ENCODE measurements at regions not wholly inside any gene's neighbourhood (a gene's known extent, or its start where the extent isn't known, plus 50 kb on each side); places are given as distances from the start of the nearest gene placed in this dataset.
"Not testable (repeated sequence)": the region's sequence is repeated elsewhere in the genome, so short reads cannot be mapped to it uniquely, and the experiment has no call there.

DNA sequence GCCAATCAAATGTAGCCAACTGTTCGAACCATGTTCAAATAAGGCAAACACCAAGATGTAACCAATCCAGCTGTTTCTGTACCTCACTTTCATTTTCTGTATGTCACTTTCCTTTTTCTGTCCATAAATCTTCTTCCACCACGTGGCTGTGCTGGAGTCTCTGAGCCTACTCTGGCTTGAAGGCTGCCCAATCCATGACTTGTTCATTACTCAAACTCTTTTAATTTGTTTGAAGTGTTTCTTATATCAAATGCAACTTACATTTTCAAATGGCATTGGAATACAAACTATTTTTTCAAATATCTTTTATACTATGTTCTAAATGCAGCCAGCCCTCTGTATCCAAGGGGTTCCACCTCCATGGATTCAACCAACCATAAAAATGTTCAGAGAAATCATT, 245.6 kb upstream of the RFC3 start:
- H3K4me1 ChIP-seq (ENCODE audit: control insufficient read depth, insufficient read depth, low read length); H3K36me3 ChIP-seq (ENCODE audit: control insufficient read depth, insufficient read depth, low read length); H3K27ac ChIP-seq (ENCODE audit: low read length); H3K9me3 ChIP-seq (replicated peaks; ENCODE audit: control insufficient read depth, low read depth, low read length); H3K27me3 ChIP-seq (ENCODE audit: control insufficient read depth, insufficient read depth, low read length); DNase-seq; H3K4me3 ChIP-seq (ENCODE audit: low read length): not testable (repeated sequence)
- 67% methylated on average over 1 of the region's 2 CpGs for WGBS (ENCODE audit: insufficient coverage)

- H3K9me3 ChIP-seq (replicated peaks; ENCODE audit: control insufficient read depth, low read depth, low read length): no peaks in the 10 kb centered on the region
- no peak overlapping the region for H3K27ac ChIP-seq (ENCODE audit: low read length)
- no peak overlapping the region for H3K4me3 ChIP-seq (ENCODE audit: low read length)
- H3K27me3 ChIP-seq (ENCODE audit: control insufficient read depth, insufficient read depth, low read length): no peaks in the 10 kb centered on the region
- DNase-seq: no peak
- no peaks in the 10 kb centered on the region for H3K36me3 ChIP-seq (ENCODE audit: control insufficient read depth, insufficient read depth, low read length)
- WGBS (ENCODE audit: insufficient coverage): no CpG with 5 or more reads among the region's 1 CpG
- no peaks in the 10 kb centered on the region for H3K4me1 ChIP-seq (ENCODE audit: control insufficient read depth, insufficient read depth, low read length)
These were observed 242.6 kb upstream of the RFC3 start for GRCh38 chr13:33575378-33575777.

GRCh38 chr13:33577007-33577406, 240.9 kb upstream of the RFC3 start:
- no peak overlapping the region for H3K4me3 ChIP-seq (ENCODE audit: low read length)
- no peaks in the 10 kb centered on the region for H3K9me3 ChIP-seq (replicated peaks; ENCODE audit: control insufficient read depth, low read depth, low read length)
- H3K4me1 ChIP-seq (ENCODE audit: control insufficient read depth, insufficient read depth, low read length): no peaks in the 10 kb centered on the region
- no peaks in the 10 kb centered on the region for H3K36me3 ChIP-seq (ENCODE audit: control insufficient read depth, insufficient read depth, low read length)
- no CpG with 5 or more reads among the region's 2 CpGs for WGBS (ENCODE audit: insufficient coverage)
- no peak for DNase-seq
- no peaks in the 10 kb centered on the region for H3K27me3 ChIP-seq (ENCODE audit: control insufficient read depth, insufficient read depth, low read length)
- no peak overlapping the region for H3K27ac ChIP-seq (ENCODE audit: low read length)

DNA sequence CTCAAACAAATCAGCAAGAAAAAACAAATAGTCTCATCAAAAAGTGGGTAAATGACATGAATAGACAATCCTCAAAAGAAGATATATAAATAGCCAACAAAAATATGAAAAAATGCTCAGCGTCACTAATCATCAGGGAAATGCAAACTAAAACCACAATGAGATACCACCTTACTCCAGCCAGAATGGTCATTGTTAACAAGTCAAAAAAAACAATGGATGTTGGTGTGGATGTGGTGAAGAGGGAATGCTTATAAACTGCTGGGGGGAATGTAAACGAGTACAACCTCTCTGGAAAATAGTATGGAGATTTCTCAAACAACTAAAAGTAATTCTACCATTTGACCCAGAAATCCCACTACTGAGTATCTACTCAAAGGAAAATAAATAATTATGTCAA, 239.2 kb upstream of the RFC3 start:
- H3K4me1 ChIP-seq (ENCODE audit: control insufficient read depth, insufficient read depth, low read length): no peaks in the 10 kb centered on the region
- no peak overlapping the region for H3K4me3 ChIP-seq (ENCODE audit: low read length)
- H3K36me3 ChIP-seq (ENCODE audit: control insufficient read depth, insufficient read depth, low read length): no peaks in the 10 kb centered on the region
- no peak for DNase-seq
- no peaks in the 10 kb centered on the region for H3K27me3 ChIP-seq (ENCODE audit: control insufficient read depth, insufficient read depth, low read length)
- no peaks in the 10 kb centered on the region for H3K9me3 ChIP-seq (replicated peaks; ENCODE audit: control insufficient read depth, low read depth, low read length)
- WGBS (ENCODE audit: insufficient coverage): no CpG with 5 or more reads among the region's 2 CpGs
- H3K27ac ChIP-seq (ENCODE audit: low read length): no peak overlapping the region

- H3K36me3 ChIP-seq (ENCODE audit: control insufficient read depth, insufficient read depth, low read length): no peaks in the 10 kb centered on the region
- no peaks in the 10 kb centered on the region for H3K27me3 ChIP-seq (ENCODE audit: control insufficient read depth, insufficient read depth, low read length)
- H3K4me3 ChIP-seq (ENCODE audit: low read length): no peak overlapping the region
- whole genome bisulfite sequencing (ENCODE audit: insufficient coverage): no CpG with 5 or more reads among the region's 4 CpGs
- H3K4me1 ChIP-seq (ENCODE audit: control insufficient read depth, insufficient read depth, low read length): no peaks in the 10 kb centered on the region
- H3K9me3 ChIP-seq (replicated peaks; ENCODE audit: control insufficient read depth, low read depth, low read length): no peaks in the 10 kb centered on the region
- no peak overlapping the region for H3K27ac ChIP-seq (ENCODE audit: low read length)
- no peak for DNase-seq
These were observed 235.8 kb upstream of the RFC3 start for GRCh38 chr13:33582121-33582520.

DNA sequence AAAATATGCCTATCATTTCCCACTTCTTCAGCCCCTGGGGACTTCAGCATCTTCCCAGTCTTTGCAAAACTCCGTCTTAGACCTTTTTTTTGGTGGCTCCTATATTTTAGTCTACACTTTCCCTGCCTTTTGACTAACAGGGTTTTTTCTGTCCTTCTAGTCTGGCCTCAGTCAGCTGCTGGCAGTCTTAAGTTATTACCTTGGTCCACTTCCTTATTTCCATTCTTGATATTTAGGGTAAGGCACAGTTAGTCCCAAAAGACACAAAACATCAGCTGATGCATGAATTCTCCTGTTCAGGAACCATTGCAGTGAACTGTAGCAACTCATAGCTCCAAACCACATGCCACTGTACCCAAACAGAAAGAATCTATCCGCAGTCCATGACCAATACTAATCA, 234.6 kb upstream of the RFC3 start:
- Histone ChIP-seq H3K27ac (ENCODE audit: low read length) (no peak overlapping the region), H3K27me3 (ENCODE audit: control insufficient read depth, insufficient read depth, low read length) (no peaks in the 10 kb centered on the region), H3K4me1 (ENCODE audit: control insufficient read depth, insufficient read depth, low read length) (no peaks in the 10 kb centered on the region), H3K9me3 (replicated peaks; ENCODE audit: control insufficient read depth, low read depth, low read length) (no peaks in the 10 kb centered on the region), H3K36me3 (ENCODE audit: control insufficient read depth, insufficient read depth, low read length) (no peaks in the 10 kb centered on the region), H3K4me3 (ENCODE audit: low read length) (no peak overlapping the region)
- 79% methylated on average over 1 of the region's 2 CpGs for WGBS (ENCODE audit: insufficient coverage)
- no peak for DNase-seq

DNA sequence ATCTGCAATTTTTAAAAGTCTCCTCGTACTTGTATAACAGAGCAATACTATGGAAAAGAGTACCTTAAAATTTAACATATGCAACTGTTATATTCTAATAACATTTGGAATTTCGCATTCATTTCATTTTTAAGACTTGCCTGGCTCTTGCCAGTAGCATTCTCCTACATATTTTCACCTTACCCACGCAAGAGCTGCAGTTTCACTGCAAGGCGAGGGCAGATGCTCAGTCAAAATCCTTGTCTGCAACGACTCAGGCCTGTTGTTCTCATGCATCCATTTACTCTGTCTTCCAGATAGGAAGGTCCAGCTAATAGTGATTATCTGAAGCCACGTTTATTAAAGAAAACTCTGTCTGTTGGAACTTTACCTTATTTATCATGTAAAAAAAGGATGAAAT, 227.0 kb upstream of the RFC3 start:
- H3K4me1 ChIP-seq (ENCODE audit: control insufficient read depth, insufficient read depth, low read length): no peaks in the 10 kb centered on the region
- no peaks in the 10 kb centered on the region for H3K9me3 ChIP-seq (replicated peaks; ENCODE audit: control insufficient read depth, low read depth, low read length)
- no peaks in the 10 kb centered on the region for H3K36me3 ChIP-seq (ENCODE audit: control insufficient read depth, insufficient read depth, low read length)
- no peaks in the 10 kb centered on the region for H3K27me3 ChIP-seq (ENCODE audit: control insufficient read depth, insufficient read depth, low read length)
- H3K4me3 ChIP-seq (ENCODE audit: low read length): no peak overlapping the region
- H3K27ac ChIP-seq (ENCODE audit: low read length): no peak overlapping the region
- 100% methylated on average over 2 of the region's 6 CpGs for whole genome bisulfite sequencing (ENCODE audit: insufficient coverage)
- no peak for DNase-seq

DNA sequence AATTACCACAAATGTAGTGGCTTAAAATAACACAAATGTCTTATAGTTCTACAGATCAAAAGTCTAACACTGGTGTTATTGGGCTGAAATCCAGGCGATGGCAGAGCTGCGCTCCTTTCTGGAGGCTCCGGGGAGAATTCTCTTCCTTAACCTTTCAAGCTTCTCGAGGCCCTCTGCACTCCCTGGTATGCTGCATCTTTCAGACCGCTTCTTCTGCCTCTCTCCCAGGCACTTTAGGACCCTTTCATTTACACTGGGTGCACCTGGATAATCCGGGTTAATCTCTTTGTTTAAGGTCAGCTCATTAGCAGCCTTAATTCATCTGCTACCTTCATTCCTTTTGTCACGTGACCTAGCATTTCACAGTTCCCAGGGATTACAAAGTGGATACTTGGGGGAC, 211.3 kb upstream of the RFC3 start:
- Histone ChIP-seq H3K4me3 (ENCODE audit: low read length) (no peak overlapping the region), H3K27ac (ENCODE audit: low read length) (no peak overlapping the region), H3K27me3 (ENCODE audit: control insufficient read depth, insufficient read depth, low read length) (no peaks in the 10 kb centered on the region), H3K9me3 (replicated peaks; ENCODE audit: control insufficient read depth, low read depth, low read length) (peaks cover 6% of the 10 kb centered on the region), H3K36me3 (ENCODE audit: control insufficient read depth, insufficient read depth, low read length) (no peaks in the 10 kb centered on the region), H3K4me1 (ENCODE audit: control insufficient read depth, insufficient read depth, low read length) (peaks cover 14% of the 10 kb centered on the region)
- WGBS (ENCODE audit: insufficient coverage): 49% methylated on average over 6 of the region's 7 CpGs
- no peak for DNase-seq

DNA sequence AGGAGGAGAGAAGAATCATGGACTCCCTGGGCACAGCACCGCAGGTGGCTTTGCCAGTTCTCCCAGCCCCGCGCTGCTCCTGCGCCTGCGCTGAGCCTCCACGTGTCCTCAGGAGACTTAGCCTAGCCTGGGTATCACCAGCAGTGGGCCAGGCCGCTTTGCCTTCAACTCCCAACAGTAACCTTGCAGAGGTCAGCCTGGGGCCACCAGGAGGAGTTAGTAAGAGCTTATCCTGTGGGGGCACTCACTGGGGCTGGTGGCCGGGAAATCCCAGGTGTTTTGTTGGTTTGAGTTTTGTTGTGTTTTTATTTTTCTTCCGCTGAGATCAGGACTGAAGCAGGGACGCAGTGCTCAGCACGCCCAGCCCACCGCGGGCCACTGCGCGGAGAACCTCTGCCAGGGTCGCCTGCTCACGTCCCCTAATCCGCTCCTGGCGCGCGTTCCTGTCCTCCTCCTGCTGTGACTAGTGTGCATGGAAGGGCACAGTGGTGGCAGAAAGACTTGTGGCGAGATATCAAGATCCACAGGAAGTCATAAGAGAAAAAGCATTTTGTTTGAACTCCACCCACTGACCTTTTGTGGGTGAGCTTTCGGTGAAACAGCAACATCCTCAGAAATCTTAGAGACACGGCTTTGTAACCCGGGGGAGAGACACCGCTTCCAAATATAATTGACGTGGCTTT, 207.4 kb upstream of the RFC3 start:
- peak overlapping the region; percentile 88 for H3K27ac ChIP-seq (ENCODE audit: low read length)
- H3K9me3 ChIP-seq (replicated peaks; ENCODE audit: control insufficient read depth, low read depth, low read length): no peaks in the 10 kb centered on the region
- H3K4me3 ChIP-seq (ENCODE audit: low read length): peak overlapping the region; percentile 23
- H3K36me3 ChIP-seq (ENCODE audit: control insufficient read depth, insufficient read depth, low read length): no peaks in the 10 kb centered on the region
- no peaks in the 10 kb centered on the region for H3K27me3 ChIP-seq (ENCODE audit: control insufficient read depth, insufficient read depth, low read length)
- DNase-seq: peak; percentile 55
- H3K4me1 ChIP-seq (ENCODE audit: control insufficient read depth, insufficient read depth, low read length): peaks cover 36% of the 10 kb centered on the region
- 56% methylated on average over 19 of the region's 27 CpGs for WGBS (ENCODE audit: insufficient coverage)

DNA sequence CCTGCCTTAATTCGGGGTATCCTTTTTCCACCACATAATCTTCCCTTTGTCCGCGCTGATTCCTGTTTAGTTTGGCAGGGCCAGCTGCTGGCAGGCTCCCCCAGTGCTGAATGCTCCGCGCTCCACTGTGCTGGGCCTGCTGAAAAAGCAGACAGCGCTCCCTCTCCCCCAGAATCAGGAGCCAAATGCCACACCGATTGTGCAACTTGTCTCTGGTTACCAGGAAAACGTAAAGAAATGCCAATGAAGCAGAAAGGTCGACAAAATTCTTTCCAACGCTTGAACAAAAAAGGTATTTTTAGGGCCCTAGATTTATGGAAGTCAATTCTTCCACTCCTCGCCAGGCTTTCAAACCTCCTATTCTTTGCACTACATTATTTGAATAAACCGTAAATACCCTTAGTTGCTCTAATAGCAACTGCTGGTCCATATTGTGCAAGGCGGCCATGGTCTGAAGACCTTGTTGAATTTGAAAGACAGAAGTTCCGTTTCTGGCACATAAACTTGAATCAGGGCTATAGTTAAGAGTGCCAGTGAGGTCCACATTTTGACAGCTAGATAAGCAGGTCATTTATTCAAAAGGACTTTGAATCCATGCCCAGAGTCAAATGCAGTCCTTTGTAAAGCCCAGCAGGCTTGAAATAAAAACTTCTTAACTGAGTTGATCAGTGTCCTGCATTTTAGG, 206.7 kb upstream of the RFC3 start:
- DNase-seq: peak; percentile 89
- no peaks in the 10 kb centered on the region for H3K9me3 ChIP-seq (replicated peaks; ENCODE audit: control insufficient read depth, low read depth, low read length)
- H3K27ac ChIP-seq (ENCODE audit: low read length): peak overlapping the region; percentile 88
- H3K36me3 ChIP-seq (ENCODE audit: control insufficient read depth, insufficient read depth, low read length): no peaks in the 10 kb centered on the region
- peaks cover 36% of the 10 kb centered on the region for H3K4me1 ChIP-seq (ENCODE audit: control insufficient read depth, insufficient read depth, low read length)
- H3K4me3 ChIP-seq (ENCODE audit: low read length): peak overlapping the region; percentile 23
- H3K27me3 ChIP-seq (ENCODE audit: control insufficient read depth, insufficient read depth, low read length): no peaks in the 10 kb centered on the region
- WGBS (ENCODE audit: insufficient coverage): 51% methylated on average over 8 of the region's 14 CpGs
